ENCODE measurements at regions not wholly inside any gene's neighbourhood (a gene's known extent, or its start where the extent isn't known, plus 50 kb on each side); places are given as distances from the start of the nearest gene placed in this dataset.

- peaks cover 1% of the 10 kb centered on the region; the same call in 1 of the 2 replicates for H3K4me1 ChIP-seq (ENCODE audit: control insufficient read depth, insufficient read depth, low read length)
- no peak overlapping the region for H3K27ac ChIP-seq (ENCODE audit: low read length)
- no CpG with 5 or more reads among the region's 5 CpGs for WGBS (ENCODE audit: insufficient coverage, insufficient read length)
- H3K36me3 ChIP-seq (ENCODE audit: control insufficient read depth, insufficient read depth, low read length) = no peaks in the 10 kb centered on the region
- no peak overlapping the region for H3K4me3 ChIP-seq (ENCODE audit: low read length)
- no peak for DNase-seq (ENCODE audit: low read depth, low spot score)
- H3K27me3 ChIP-seq (ENCODE audit: control insufficient read depth, insufficient read depth, low read length) = no peaks in the 10 kb centered on the region
- no peaks in the 10 kb centered on the region for H3K9me3 ChIP-seq (ENCODE audit: control insufficient read depth, insufficient read depth, low read length)
These were observed 50.4 kb downstream of the FHIP1A start for GRCh38 chr4:151459375-151459774.

- H3K27ac ChIP-seq (ENCODE audit: low read length) = no peak overlapping the region
- no peak for DNase-seq (ENCODE audit: low read depth, low spot score)
- H3K9me3 ChIP-seq (ENCODE audit: control insufficient read depth, insufficient read depth, low read length) = no peaks in the 10 kb centered on the region
- H3K4me3 ChIP-seq (ENCODE audit: low read length) = no peak overlapping the region
- WGBS (ENCODE audit: insufficient coverage, insufficient read length) = no CpG with 5 or more reads among the region's 1 CpG
- no peaks in the 10 kb centered on the region for H3K36me3 ChIP-seq (ENCODE audit: control insufficient read depth, insufficient read depth, low read length)
- H3K27me3 ChIP-seq (ENCODE audit: control insufficient read depth, insufficient read depth, low read length) = no peaks in the 10 kb centered on the region
- peaks cover 1% of the 10 kb centered on the region; the same call in 1 of the 2 replicates for H3K4me1 ChIP-seq (ENCODE audit: control insufficient read depth, insufficient read depth, low read length)
These were observed 51.5 kb downstream of the FHIP1A start for GRCh38 chr4:151460434-151460833.

- no peaks in the 10 kb centered on the region for H3K36me3 ChIP-seq (ENCODE audit: control insufficient read depth, insufficient read depth, low read length)
- no peak overlapping the region for H3K4me3 ChIP-seq (ENCODE audit: low read length)
- no CpG with 5 or more reads among the region's 1 CpG for WGBS (ENCODE audit: insufficient coverage, insufficient read length)
- no peak overlapping the region for H3K27ac ChIP-seq (ENCODE audit: low read length)
- H3K27me3 ChIP-seq (ENCODE audit: control insufficient read depth, insufficient read depth, low read length) = no peaks in the 10 kb centered on the region
- no peak for DNase-seq (ENCODE audit: low read depth, low spot score)
- no peaks in the 10 kb centered on the region for H3K4me1 ChIP-seq (ENCODE audit: control insufficient read depth, insufficient read depth, low read length)
- no peaks in the 10 kb centered on the region for H3K9me3 ChIP-seq (ENCODE audit: control insufficient read depth, insufficient read depth, low read length)
These were observed 53.6 kb downstream of the FHIP1A start for GRCh38 chr4:151462554-151462953.

- no peaks in the 10 kb centered on the region for H3K27me3 ChIP-seq (ENCODE audit: control insufficient read depth, insufficient read depth, low read length)
- H3K4me3 ChIP-seq (ENCODE audit: low read length) = no peak overlapping the region
- no peaks in the 10 kb centered on the region for H3K4me1 ChIP-seq (ENCODE audit: control insufficient read depth, insufficient read depth, low read length)
- H3K27ac ChIP-seq (ENCODE audit: low read length) = no peak overlapping the region
- no CpG with 5 or more reads among the region's 3 CpGs for WGBS (ENCODE audit: insufficient coverage, insufficient read length)
- DNase-seq (ENCODE audit: low read depth, low spot score) = no peak
- no peaks in the 10 kb centered on the region for H3K36me3 ChIP-seq (ENCODE audit: control insufficient read depth, insufficient read depth, low read length)
- H3K9me3 ChIP-seq (ENCODE audit: control insufficient read depth, insufficient read depth, low read length) = no peaks in the 10 kb centered on the region
These were observed 60.0 kb downstream of the FHIP1A start for GRCh38 chr4:151468715-151469696.

DNA sequence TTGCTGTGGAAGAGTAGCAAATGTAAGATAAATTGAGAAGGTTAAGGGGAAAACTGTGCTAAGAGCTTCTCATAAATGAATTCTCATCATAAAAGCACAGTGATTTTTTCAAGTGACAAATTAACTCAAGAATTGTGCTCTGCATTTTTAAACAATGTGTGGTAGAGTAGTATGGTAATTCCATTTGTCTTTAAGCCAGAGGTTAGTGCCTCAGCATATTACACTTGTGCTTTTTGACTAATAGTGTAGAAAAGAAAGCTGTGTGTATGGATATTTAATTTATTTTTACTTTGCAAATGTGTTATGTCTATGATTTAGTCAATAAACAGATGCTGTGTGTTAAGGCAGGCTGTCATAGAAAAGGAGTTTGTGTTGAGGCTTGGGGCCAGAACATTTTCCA lies 61.0 kb downstream of the FHIP1A start:
- Histone ChIP-seq H3K27me3 (ENCODE audit: control insufficient read depth, insufficient read depth, low read length) (no peaks in the 10 kb centered on the region), H3K4me3 (ENCODE audit: low read length) (no peak overlapping the region), H3K9me3 (ENCODE audit: control insufficient read depth, insufficient read depth, low read length) (no peaks in the 10 kb centered on the region), H3K4me1 (ENCODE audit: control insufficient read depth, insufficient read depth, low read length) (peaks cover 1% of the 10 kb centered on the region; the same call in 1 of the 2 replicates), H3K27ac (ENCODE audit: low read length) (no peak overlapping the region), H3K36me3 (ENCODE audit: control insufficient read depth, insufficient read depth, low read length) (no peaks in the 10 kb centered on the region)
- DNase-seq (ENCODE audit: low read depth, low spot score) = no peak

- WGBS (ENCODE audit: insufficient coverage, insufficient read length) = no CpG with 5 or more reads among the region's 4 CpGs
- Histone ChIP-seq H3K4me3 (ENCODE audit: low read length) (no peak overlapping the region), H3K4me1 (ENCODE audit: control insufficient read depth, insufficient read depth, low read length) (peaks cover 4% of the 10 kb centered on the region; the same call in 1 of the 2 replicates)
These were observed 62.8 kb downstream of the FHIP1A start for GRCh38 chr4:151471728-151472127.

DNA sequence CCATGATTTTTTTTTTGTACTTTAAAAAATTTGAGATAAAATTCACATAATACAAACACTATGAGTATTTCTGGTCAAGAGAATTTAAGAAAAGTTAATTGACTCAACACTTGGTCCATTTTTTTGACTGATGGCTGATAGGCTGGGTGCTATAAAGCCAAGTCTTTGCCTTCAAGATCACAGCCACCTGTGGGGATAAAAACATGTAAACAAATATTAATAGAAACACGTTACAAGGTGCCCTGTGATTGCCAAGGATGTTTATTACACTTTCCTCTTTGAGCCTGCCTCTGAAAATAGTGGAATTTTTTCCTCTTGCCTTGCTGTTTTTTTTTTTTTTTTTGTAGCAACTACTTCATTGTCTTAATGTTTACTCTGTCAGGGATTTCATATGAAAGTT lies 63.3 kb downstream of the FHIP1A start:
- no peaks in the 10 kb centered on the region for H3K9me3 ChIP-seq (ENCODE audit: control insufficient read depth, insufficient read depth, low read length)
- no peaks in the 10 kb centered on the region for H3K27me3 ChIP-seq (ENCODE audit: control insufficient read depth, insufficient read depth, low read length)
- no peaks in the 10 kb centered on the region for H3K36me3 ChIP-seq (ENCODE audit: control insufficient read depth, insufficient read depth, low read length)
- no peak for DNase-seq (ENCODE audit: low read depth, low spot score)
- WGBS (ENCODE audit: insufficient coverage, insufficient read length) = no CpG with 5 or more reads among the region's 1 CpG
- peaks cover 4% of the 10 kb centered on the region; the same call in 1 of the 2 replicates for H3K4me1 ChIP-seq (ENCODE audit: control insufficient read depth, insufficient read depth, low read length)
- H3K27ac ChIP-seq (ENCODE audit: low read length) = no peak overlapping the region
- no peak overlapping the region for H3K4me3 ChIP-seq (ENCODE audit: low read length)

More at GRCh38 chr4:151471728-151472127, 62.8 kb downstream of the FHIP1A start:
- Histone ChIP-seq H3K27ac (ENCODE audit: low read length) (no peak overlapping the region), H3K27me3 (ENCODE audit: control insufficient read depth, insufficient read depth, low read length) (no peaks in the 10 kb centered on the region), H3K9me3 (ENCODE audit: control insufficient read depth, insufficient read depth, low read length) (no peaks in the 10 kb centered on the region), H3K36me3 (ENCODE audit: control insufficient read depth, insufficient read depth, low read length) (no peaks in the 10 kb centered on the region)
- DNase-seq (ENCODE audit: low read depth, low spot score) = no peak

DNA sequence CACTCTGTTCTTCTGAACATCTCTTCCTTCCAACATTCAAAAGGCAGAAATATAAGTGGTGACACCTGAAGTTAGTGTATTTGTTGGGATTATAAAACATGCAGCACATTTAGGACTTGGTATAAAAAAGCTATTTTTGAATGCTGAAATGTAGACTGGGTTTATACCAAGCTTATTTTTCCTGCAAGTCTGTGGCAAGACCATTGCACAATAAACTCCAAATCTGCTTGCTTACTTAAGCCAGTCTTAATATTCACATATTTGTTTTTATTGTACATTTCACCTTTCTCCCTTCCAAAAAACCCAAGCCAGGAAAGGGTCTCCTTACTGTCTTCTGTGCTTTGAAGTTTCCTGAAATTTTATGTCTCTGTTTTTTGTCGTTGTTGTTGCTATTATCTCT lies 63.7 kb downstream of the FHIP1A start:
- no peaks in the 10 kb centered on the region for H3K9me3 ChIP-seq (ENCODE audit: control insufficient read depth, insufficient read depth, low read length)
- H3K27me3 ChIP-seq (ENCODE audit: control insufficient read depth, insufficient read depth, low read length) = no peaks in the 10 kb centered on the region
- no peak overlapping the region for H3K27ac ChIP-seq (ENCODE audit: low read length)
- no peak for DNase-seq (ENCODE audit: low read depth, low spot score)
- no CpG with 5 or more reads among the region's 1 CpG for WGBS (ENCODE audit: insufficient coverage, insufficient read length)
- no peaks in the 10 kb centered on the region for H3K36me3 ChIP-seq (ENCODE audit: control insufficient read depth, insufficient read depth, low read length)
- peaks cover 4% of the 10 kb centered on the region; the same call in 1 of the 2 replicates for H3K4me1 ChIP-seq (ENCODE audit: control insufficient read depth, insufficient read depth, low read length)
- H3K4me3 ChIP-seq (ENCODE audit: low read length) = no peak overlapping the region

- Histone ChIP-seq H3K27ac (ENCODE audit: low read length) (no peak overlapping the region), H3K4me3 (ENCODE audit: low read length) (no peak overlapping the region), H3K27me3 (ENCODE audit: control insufficient read depth, insufficient read depth, low read length) (no peaks in the 10 kb centered on the region), H3K4me1 (ENCODE audit: control insufficient read depth, insufficient read depth, low read length) (peaks cover 4% of the 10 kb centered on the region; the same call in 1 of the 2 replicates), H3K36me3 (ENCODE audit: control insufficient read depth, insufficient read depth, low read length) (no peaks in the 10 kb centered on the region), H3K9me3 (ENCODE audit: control insufficient read depth, insufficient read depth, low read length) (no peaks in the 10 kb centered on the region)
- no peak for DNase-seq (ENCODE audit: low read depth, low spot score)
These were observed 64.6 kb downstream of the FHIP1A start for GRCh38 chr4:151473521-151474097.

GRCh38 chr4:151475035-151475714 lies 66.2 kb downstream of the FHIP1A start:
- WGBS (ENCODE audit: insufficient coverage, insufficient read length) = no CpG with 5 or more reads among the region's 4 CpGs
- H3K36me3 ChIP-seq (ENCODE audit: control insufficient read depth, insufficient read depth, low read length) = no peaks in the 10 kb centered on the region
- peaks cover 4% of the 10 kb centered on the region; the same call in 1 of the 2 replicates for H3K4me1 ChIP-seq (ENCODE audit: control insufficient read depth, insufficient read depth, low read length)
- no peak for DNase-seq (ENCODE audit: low read depth, low spot score)
- no peak overlapping the region for H3K27ac ChIP-seq (ENCODE audit: low read length)
- H3K4me3 ChIP-seq (ENCODE audit: low read length) = no peak overlapping the region
- H3K9me3 ChIP-seq (ENCODE audit: control insufficient read depth, insufficient read depth, low read length) = no peaks in the 10 kb centered on the region
- no peaks in the 10 kb centered on the region for H3K27me3 ChIP-seq (ENCODE audit: control insufficient read depth, insufficient read depth, low read length)

Data from iPS DF 6.9 (cell line).